HG03159 (cell line): ENCODE measurements at regions not wholly inside any gene's neighbourhood (a gene's known extent, or its start where the extent isn't known, plus 50 kb on each side); places are given as distances from the start of the nearest gene placed in this dataset.

Experiments used
- ATAC-seq: cut with Tn5 transposase; IDR thresholded peaks from one replicate; pipeline ENCODE4 v1.9.1; 2021; ENCODE audit warnings: mild to moderate bottlenecking, moderate library complexity; ENCODE audit not compliant: unreplicated experiment

- no peak for ATAC-seq
Measured at GRCh38 chr11:11141065-11141464, 212.0 kb downstream of the CSNK2A3 start.

GRCh38 chr11:11140510-11140909 is 212.5 kb downstream of the CSNK2A3 start:
- ATAC-seq: no peak

- no peak for ATAC-seq
Measured at GRCh38 chr11:11137339-11137738, 215.7 kb downstream of the CSNK2A3 start.

GRCh38 chr11:11135820-11136476 is 217.1 kb downstream of the CSNK2A3 start:
- no peak for ATAC-seq

- ATAC-seq: no peak
Measured at GRCh38 chr11:11129118-11129517, 223.9 kb downstream of the CSNK2A3 start.

GRCh38 chr11:11125618-11126017 is 227.4 kb downstream of the CSNK2A3 start:
- ATAC-seq: no peak

- no peak for ATAC-seq
Measured at GRCh38 chr11:11122749-11123148, 230.3 kb downstream of the CSNK2A3 start.

- no peak for ATAC-seq
Measured at GRCh38 chr11:11119917-11120316, 233.1 kb downstream of the CSNK2A3 start.

GRCh38 chr11:11117730-11118129 is 235.3 kb downstream of the CSNK2A3 start:
- ATAC-seq: no peak

GRCh38 chr11:11115475-11115874 is 237.6 kb downstream of the CSNK2A3 start:
- no peak for ATAC-seq

GRCh38 chr11:11113626-11114025 is 239.4 kb downstream of the CSNK2A3 start:
- ATAC-seq: no peak

- ATAC-seq: no peak
Measured at GRCh38 chr11:11108026-11108425, 245.0 kb downstream of the CSNK2A3 start.

- ATAC-seq: no peak
Measured at GRCh38 chr11:11107076-11107723, 245.8 kb downstream of the CSNK2A3 start.

GRCh38 chr11:11105361-11105760 is 247.5 kb upstream of the ZBED5 start:
- no peak for ATAC-seq

GRCh38 chr11:11095831-11096723 is 238.2 kb upstream of the ZBED5 start:
- no peak for ATAC-seq

- no peak for ATAC-seq
Measured at GRCh38 chr11:11090495-11090894, 232.6 kb upstream of the ZBED5 start.

- no peak for ATAC-seq
Measured at GRCh38 chr11:11089805-11090204, 232.0 kb upstream of the ZBED5 start.

- ATAC-seq: no peak
Measured at GRCh38 chr11:11086979-11087378, 229.1 kb upstream of the ZBED5 start.

- ATAC-seq: no peak
Measured at GRCh38 chr11:11085580-11085979, 227.7 kb upstream of the ZBED5 start.

GRCh38 chr11:11084337-11084736 is 226.5 kb upstream of the ZBED5 start:
- ATAC-seq: no peak

GRCh38 chr11:11083441-11083840 is 225.6 kb upstream of the ZBED5 start:
- ATAC-seq: no peak

- no peak for ATAC-seq
Measured at GRCh38 chr11:11082646-11083045, 224.8 kb upstream of the ZBED5 start.
